HG03103 (cell line): ENCODE measurements at regions not wholly inside any gene's neighbourhood (a gene's known extent, or its start where the extent isn't known, plus 50 kb on each side); places are given as distances from the start of the nearest gene placed in this dataset.
"Not testable (repeated sequence)": the region's sequence is repeated elsewhere in the genome, so short reads cannot be mapped to it uniquely, and the experiment has no call there.

Experiments
- ATAC-seq: cut with Tn5 transposase; IDR thresholded peaks from one replicate; pipeline ENCODE4 v1.9.1; 2021; ENCODE audit warnings: low read depth; ENCODE audit not compliant: unreplicated experiment

DNA sequence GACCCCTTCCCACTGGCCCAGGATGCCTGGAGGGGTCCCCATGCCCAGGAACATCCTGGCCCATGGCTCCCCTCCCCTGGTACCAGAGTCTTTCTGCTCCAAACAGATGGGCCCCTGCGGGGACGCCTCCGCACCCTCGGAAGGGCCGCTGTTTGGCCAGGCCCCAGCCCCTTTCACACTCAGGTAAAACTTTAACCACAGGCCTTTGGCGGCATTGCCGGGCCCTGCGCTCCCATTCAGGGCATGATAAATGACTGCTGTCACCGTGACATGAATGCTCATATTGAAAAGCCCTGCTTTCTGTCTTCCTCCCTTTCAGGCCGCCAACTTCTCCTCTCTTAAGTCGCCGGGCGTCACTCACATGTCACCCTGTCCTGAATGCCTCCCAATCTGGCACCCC lies 141.5 kb upstream of the TOP1 start:
- no peak for ATAC-seq

DNA sequence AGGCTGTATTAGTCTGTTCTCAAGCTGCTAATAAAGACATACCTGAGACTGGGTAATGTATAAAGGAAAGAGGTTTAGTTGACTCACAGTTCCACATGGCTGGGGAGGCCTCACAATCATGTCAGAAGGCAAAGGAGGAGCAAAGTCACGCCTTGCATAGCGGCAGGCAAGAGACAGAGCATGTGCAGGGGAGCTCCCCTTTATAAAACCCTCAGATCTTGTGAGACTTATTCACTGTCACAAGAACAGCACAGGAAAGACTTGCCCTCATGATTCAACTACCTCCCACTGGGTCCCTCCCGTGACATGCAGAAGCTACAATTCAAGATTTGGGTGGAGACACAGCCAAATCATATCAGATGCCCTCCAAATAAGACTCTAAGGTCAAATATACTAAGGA lies 139.4 kb upstream of the TOP1 start:
- not testable (repeated sequence) for ATAC-seq

DNA sequence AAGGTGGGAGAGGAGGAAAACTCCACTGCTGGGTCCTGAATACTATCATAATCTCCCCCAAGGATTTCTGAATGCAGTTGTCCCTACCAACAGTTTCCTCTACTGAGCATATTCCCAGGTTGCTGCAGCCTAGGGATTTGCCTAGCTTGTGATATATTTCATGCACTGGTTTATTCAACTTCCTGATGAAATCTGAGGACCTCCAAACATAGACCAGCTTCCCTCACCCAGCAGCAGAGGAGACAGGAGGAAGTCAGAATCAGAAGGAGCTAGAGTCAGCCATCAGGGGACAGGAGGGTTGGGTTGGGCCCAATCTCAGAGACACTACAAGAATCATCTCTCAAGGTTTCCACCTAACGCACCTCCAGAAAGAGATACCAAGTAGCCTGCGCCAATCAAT lies 138.4 kb upstream of the TOP1 start:
- no peak for ATAC-seq

DNA sequence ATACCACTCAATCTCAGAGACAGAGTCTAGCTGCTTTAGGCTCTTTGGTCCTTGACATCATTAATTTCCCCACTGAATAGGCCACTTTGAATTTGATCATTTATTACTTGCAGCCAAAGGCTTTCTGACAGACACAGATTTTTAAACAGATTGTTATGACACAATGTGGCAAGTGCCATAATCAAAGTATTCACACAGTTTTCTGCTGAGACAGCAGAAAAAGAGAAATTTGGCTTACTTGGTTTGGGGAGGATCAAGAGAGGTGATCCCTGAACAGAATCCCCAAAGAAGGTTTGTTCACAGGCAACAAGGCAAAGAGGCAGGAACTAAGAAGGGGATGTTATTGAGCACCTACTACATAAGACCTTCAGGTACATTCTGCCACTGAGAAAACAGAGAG lies 138.0 kb upstream of the TOP1 start:
- no peak for ATAC-seq

DNA sequence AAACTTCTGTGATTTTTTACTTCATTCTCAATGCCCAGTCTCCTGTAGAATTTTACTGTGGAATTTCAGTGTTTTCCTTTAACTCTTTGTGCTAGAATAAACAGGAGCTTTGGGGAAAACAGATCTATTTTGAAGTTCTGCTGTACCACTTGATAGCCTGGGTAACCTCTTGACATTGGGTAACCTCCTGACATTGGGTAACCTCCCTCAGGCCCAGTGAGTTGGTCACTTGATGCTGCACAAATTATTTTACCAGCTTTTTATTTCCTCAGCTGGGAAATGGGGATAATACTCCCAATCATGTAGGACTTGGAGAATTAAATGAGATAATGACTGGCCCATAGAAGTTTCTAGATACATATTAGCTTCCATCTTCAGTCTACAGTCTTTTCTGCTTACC lies 137.3 kb upstream of the TOP1 start:
- ATAC-seq = no peak

DNA sequence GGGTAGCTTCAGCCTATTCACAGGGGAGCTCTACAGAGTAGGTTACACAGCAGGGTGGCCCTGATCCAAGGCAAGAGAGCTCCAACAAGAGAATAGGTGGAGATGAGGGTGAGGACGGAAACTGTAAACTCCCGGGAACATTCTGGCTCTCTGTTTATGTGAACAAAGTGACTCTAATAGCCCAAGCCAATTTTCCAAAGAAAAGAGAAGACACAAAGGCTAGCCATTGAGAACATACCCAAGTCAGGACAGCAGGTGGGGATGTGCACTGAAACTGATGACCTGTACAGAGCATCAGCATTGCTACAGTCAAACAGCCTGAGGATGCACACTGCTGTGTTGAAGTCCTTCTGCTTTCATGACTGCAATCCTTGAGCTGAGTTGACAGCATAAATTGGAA lies 136.0 kb upstream of the TOP1 start:
- ATAC-seq = no peak

DNA sequence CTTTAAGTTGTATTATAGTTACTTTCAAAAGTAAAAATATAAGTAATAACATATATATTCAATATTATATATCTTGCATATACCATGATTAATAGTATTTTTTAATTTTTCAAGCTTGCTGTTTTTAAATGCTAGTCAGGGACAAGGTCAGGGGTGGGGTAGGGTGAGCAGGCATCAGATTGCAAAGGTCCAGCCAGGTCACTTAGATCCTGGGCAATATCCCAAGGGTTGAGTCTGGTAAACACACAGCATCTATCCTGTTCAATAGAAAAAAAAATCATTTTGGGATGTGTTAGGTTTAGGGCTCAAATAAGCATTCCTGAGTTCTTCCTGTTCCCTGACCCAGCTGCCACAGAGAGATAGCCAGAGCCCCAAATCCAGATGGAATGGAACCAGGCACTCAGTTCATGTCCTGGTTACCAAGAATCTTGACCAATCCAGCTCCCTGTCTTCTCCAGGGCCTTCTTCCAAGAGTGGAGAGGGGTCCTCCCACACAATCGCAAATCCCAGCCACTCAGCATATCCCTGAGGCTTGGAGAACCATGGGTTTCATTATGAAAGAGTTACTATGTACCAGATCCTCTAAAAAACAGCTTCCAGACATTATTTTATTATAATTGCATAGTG lies 134.9 kb upstream of the TOP1 start:
- ATAC-seq = no peak

DNA sequence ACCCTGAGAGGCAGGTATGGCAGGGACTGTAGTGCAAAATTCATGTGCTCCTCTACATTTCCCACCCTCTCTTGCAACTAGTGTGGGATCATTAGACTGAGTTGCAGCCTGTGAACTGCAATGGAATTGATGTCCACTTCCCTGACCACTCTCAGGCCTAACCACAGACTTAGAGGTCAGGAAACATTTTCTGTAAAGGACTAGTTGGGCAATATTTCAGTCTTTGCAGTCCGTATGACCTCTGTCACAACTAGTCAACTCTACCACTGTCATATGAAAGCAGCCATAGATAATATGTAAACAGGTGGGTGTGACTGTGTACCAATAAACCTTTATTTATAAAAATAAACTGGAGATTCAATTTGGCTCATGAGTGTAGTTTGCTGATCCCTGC lies 134.4 kb upstream of the TOP1 start:
- ATAC-seq = no peak

DNA sequence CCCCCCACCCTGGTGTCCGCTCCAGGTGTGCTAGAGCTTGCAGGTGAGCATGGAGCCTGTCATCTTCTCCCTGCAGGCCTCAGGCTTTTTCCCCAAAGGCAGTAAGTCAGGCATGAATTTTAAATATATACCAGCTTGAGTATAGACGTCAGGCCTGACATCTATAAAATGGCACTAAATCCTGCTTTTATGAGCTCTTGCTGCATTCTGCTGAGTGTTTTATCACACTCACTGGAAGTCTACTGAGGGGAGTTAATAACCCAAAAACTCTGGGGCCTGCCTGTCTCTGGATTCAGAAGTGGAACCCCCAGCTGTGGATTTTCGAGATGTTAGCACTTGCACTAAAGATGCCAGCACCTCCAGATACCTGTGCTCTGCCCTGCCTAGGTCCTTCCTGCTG lies 133.4 kb upstream of the TOP1 start:
- no peak for ATAC-seq

DNA sequence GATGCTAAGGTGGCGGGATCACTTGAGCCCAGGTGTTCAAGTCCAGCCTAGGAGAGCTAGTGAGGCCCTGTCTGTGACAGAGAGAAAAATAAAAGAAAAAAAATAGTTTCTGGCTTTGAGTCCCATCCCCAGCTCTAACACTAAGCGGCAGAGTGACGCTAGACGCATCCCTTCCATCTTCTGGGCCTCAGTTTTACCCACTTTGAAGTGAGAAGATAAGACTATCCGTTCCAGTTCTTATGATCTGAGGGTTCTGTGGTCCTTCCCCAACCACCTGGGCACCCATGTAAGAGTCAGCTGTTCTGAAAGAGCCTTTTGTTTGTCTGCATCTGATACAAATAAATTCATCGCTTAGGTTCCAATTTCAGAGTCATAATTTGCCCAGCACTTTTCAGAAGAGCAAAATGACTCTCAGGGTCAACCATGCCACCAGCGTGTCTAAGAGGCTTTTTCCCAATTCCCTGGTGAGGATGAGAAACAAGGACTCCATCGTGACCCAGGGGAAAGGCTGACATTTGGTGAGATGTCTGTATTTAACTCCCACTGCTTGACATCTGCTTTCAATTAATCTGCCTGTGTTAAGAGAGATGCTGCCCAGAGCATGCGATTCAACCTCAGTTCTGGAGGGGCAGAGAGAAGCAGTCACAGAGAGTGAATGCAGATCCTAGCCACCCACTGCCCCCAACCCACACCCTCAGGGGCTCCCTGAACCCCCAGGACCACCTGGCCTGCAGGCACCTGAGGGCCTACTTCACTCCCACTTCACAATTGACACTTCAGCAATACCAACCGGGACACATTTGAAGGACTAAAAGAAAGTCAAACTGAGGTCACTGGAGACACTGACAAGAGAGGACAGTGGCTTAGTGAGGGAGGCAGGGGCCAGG lies 131.6 kb upstream of the TOP1 start:
- ATAC-seq = no peak

DNA sequence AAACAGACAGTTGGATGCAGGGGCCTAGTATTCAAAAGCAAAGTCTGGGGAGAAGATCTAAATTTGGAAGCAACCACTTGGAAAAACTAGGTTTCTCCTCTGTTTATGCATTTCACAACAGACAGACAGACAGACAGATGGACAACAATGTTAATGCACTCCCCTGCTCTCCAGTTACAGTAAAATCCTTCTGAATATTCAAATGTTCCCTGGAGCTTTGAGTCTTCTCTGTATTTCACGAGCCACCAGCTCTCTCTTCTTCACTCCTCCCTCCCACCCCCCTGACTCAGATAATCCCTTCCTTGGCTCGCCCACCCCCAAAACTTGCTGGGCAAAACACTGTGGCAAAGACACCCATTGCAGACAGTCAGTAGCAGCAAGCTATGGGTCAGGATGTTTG lies 129.3 kb upstream of the TOP1 start:
- no peak for ATAC-seq

DNA sequence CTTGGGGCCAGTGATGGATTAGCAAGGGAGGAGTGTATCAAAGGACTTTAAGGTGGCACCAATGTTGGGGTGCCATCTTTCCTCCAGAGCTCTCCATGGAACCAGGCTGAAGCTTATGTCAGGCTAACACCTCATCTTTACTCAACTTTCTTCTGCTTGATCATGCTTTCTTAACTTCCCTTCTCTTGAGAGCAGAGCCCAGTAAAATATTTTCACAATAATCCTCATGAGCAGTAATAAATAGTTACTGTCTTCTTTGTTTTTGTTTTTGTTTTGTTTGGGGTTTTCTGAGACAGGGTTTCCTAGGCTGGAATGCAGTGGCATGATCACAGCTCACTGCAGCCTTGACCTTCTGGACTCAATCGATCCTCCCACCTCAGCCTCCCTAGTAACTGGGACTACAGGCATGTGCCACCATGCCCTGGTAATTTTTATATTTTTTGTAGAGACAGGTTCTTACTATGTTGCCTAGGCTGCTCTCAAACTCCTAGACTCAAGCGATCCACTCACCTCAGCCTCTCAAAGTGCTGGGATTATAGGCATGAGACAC lies 127.9 kb upstream of the TOP1 start:
- ATAC-seq = no peak

DNA sequence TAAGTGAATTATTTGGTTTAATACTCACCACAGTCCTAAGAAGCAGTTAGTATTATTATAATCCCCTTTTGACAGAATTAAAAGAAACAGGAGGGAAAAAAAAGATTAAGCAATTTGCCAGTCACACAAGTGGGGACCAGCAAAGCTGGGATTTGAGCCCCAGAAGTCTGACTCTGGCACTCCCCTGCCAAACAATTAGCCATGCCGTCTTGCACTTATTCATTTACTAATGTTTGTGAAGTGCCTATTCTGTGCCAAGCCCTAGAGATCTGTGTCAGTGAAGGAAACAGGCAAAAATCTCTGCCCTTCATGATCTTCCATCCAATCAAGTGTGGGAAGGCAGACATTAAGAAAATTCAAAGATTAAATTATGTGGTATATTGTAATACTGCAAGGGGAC lies 126.0 kb upstream of the TOP1 start:
- no peak for ATAC-seq

DNA sequence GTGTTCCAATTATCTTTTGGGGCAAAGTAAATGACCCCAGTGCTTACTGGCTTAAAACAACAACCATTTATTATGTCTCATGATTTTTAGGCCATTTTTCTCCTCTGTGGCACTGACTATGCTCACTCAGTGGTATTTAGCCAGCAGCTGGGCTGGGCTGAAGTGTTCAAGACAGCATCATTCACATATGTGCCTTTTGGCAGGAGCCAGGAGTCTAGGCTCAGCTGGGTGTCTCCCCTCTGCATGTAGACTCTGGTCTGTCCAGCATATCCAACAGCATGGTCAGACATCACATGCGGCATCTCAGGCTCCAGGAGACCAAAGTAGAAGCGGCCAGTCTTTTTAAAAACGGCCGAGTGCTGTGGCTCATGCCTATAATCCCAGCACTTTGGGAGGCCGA lies 120.3 kb upstream of the TOP1 start:
- no peak for ATAC-seq

DNA sequence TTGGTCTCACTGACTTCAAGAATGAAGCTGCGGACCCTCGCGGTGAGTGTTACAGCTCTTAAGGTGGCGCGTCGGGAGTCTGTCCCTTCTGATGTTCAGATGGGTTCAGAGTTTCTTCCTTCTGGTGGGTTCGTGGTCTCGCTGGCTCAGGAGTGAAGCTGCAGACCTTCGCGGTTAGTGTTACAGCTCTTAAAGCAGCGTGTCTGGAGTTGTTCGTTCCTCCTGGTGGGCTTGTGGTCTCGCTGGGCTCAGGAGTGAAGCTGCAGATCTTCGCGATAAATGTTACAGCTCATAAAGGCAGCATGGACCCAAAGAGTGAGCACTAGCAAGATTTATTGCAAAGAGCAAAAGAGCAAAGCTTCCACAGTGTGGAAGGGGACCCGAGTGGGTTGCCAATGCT lies 119.1 kb upstream of the TOP1 start:
- not testable (repeated sequence) for ATAC-seq

DNA sequence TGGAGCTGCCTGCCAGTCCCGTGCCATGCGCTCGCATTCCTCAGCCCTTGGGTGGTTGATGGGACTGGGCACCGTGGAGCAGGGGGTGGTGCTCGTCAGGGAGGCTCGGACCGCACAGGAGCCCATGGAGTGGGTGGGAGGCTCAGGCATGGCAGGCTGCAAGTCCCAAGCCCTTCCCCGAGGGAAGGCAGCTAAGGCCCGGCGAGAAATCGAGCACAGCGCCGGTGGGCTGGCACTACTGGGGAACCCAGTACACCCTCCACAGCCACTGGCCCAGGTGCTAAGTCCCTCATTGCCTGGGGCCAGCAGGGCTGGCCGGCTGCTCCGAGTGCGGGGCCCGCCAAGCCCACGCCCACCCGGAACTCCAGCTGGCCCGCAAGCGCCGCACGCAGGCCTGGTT lies 118.2 kb upstream of the TOP1 start:
- ATAC-seq = not testable (repeated sequence)

DNA sequence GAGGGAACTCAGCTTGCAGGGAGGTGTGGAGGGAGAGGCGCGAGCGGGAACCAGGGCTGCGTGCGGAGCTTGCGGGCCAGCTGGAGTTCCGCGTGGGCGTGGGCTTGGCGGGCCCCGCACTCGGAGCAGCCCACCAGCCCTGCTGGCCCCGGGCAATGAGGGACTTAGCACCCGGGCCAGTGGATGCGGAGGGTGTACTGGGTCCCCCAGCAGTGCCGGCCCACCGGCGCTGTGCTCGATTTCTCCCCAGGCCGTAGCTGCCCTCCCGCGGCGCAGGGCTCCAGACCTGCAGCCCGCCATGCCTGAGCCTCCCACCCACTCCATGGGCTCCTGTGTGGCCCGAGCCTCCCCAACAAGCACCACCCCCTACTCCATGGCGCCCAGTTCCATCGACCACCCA lies 117.5 kb upstream of the TOP1 start:
- not testable (repeated sequence) for ATAC-seq

DNA sequence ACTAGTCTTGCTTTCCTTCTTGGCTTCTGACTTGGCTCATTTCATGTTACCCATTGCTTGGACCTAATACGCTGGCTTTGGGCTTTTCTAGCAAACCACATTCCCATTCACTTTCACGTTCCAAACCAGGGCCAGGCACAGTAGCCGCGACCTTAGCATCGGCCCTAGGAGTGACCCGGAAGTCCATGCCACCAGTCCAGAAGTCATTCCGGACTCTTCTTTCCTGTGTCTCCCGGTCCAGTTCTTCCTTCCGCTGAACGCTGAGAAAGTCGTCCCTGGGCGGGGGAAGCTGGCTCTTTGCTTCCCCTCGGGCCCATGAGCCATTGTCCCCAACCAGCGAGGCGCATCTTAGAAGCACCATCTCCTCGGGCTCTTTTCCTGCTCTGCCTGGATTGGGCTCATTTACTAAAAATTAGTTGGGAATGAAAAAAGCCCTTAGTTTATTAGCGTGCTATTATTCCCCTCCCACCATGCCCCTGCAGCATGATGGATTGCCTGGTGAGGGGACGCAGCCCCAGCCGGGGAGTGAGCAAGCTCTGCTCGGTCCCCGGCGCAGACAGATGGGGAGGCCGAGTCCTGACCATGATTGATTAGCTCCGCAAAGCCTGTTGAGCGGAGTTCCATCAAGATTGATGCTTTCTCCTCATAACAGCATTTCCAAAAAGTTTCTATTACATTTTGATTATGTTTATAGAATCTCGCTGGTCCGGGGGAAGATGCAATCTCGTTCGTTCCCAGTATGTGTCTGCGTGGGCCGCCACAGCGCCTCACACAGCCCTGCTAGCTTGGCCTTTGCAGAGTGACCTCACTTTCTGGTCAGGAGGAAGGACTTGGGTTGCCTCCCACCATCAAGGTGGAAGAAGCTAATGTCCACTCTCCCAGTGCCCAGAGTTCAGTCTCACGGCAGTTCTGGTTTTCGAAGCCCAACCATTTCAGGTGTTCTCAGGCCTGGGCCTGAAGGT lies 115.1 kb upstream of the TOP1 start:
- no peak for ATAC-seq

DNA sequence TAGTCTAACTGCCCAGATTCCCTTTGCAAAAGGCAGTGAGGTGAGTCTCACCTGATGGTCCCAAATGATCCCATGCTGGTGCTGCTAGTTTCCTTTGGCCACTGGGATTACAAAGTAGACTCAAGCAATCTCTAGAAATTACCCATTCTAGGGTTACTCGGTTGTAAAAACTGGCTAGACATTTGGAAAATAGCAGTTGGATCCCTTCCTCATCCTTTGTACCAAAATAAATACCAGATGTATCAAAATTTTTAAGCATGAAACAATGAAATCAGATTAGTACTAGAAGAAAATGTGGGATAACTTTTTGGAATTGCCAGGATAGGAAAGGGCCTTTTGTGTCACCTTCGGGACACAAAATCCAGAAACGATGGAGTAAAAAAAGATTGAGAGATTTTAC lies 112.9 kb upstream of the TOP1 start:
- ATAC-seq = no peak

DNA sequence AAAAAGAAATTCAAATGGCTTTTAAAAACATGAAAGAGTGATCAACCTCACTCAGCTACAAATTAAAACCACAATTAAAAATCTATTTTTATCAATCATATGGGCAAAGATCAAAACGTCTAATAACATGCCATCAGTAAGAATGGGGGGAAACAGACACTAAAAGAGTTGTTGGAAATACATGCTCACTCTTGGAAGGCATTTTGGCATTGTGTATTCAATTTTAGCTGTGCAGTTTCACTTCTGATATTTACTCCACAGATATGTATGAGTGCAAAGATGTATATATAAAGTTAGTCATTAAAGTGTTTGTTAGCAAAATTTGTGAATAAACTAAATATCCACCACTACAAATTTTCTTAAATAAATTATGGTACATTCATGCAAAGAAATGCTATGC lies 112.3 kb upstream of the TOP1 start:
- ATAC-seq = no peak

DNA sequence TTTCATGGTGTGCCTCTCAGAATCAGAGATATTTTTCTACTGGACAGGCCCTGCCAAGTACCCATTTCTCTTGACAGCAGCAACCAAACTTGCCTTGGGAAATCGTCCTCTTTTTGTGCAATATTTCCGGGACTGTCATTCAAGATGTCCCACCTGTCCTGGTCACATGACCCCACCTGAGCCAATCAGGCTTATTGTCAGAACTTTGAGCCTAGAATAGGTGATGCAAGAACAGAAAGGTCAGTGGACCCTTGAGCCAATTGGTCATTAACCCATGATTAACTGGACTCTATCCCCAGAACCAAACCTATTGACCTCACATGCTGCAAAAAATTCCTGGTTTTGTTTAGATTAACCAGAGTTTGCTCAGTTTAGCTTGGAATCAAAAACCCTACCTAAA lies 108.3 kb upstream of the TOP1 start:
- no peak for ATAC-seq
